ENCODE measurements at regions not wholly inside any gene's neighbourhood (a gene's known extent, or its start where the extent isn't known, plus 50 kb on each side); places are given as distances from the start of the nearest gene placed in this dataset.

DNA sequence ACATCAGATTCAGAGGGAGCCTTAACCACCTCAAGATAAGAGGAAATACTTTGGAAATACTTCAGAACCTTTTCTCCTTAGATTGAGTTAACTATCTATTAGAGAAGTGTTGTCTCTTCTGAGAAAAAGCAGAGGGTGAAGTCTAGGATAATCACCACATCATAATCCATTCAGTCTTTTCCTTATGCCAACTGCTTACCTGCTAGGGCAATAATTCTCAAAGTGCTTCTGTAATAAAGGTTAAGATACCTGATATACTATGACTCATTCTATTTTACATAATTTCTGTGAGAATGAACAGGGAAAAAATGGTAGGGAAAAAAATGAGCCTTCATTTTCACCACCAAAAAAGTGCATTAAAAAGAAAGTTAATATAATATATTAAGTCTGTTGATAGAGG lies 70.1 kb upstream of the LOC128125822 start:
- intact Hi-C loops (cut with DNase I, micrococcal nuclease), result no loop called here
- DNase-seq (no peak), ATAC-seq (peak; percentile 97)
- no peaks in the 10 kb centered on the region for H3K36me3 ChIP-seq (ENCODE audit: low read depth)
- peaks cover 11% of the 10 kb centered on the region for H3K4me1 ChIP-seq (ENCODE audit: low read depth)
- H3K9me3 ChIP-seq, result no peaks in the 10 kb centered on the region
- TF ChIP-seq, protein P1, sequence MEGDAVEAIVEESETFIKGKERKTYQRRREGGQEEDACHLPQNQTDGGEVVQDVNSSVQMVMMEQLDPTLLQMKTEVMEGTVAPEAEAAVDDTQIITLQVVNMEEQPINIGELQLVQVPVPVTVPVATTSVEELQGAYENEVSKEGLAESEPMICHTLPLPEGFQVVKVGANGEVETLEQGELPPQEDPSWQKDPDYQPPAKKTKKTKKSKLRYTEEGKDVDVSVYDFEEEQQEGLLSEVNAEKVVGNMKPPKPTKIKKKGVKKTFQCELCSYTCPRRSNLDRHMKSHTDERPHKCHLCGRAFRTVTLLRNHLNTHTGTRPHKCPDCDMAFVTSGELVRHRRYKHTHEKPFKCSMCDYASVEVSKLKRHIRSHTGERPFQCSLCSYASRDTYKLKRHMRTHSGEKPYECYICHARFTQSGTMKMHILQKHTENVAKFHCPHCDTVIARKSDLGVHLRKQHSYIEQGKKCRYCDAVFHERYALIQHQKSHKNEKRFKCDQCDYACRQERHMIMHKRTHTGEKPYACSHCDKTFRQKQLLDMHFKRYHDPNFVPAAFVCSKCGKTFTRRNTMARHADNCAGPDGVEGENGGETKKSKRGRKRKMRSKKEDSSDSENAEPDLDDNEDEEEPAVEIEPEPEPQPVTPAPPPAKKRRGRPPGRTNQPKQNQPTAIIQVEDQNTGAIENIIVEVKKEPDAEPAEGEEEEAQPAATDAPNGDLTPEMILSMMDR (IDR thresholded peaks at IDR 0.05), result no peak
- H3K4me3 ChIP-seq, result no peak overlapping the region

DNA sequence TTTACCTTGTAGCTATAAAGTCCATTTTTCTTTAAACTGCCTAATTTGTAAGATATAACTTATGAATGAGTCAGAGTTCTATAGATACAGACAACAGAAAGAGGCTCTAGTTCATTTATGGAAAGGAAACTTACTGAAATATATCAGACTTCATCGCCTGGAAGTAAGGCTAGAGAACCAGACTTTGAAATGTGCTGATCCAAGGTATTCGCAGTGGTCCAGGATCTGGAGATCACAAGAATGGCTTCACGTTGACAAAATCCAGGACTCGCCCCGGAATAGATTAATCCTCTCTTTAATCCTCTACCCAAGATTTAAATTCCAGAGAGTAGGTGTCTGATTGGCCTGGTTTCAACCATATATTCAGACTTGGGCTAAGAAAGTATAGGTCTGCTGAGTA lies 69.1 kb upstream of the LOC128125822 start:
- ATAC-seq (no peak), DNase-seq (no peak)
- intact Hi-C loops (cut with DNase I, micrococcal nuclease), result no loop called here
- Histone ChIP-seq H3K4me1 (ENCODE audit: low read depth) (peaks cover 5% of the 10 kb centered on the region), H3K36me3 (ENCODE audit: low read depth) (no peaks in the 10 kb centered on the region), H3K9me3 (no peaks in the 10 kb centered on the region), H3K4me3 (no peak overlapping the region)
- TF ChIP-seq, protein P1 (IDR thresholded peaks at IDR 0.05), result no peak

DNA sequence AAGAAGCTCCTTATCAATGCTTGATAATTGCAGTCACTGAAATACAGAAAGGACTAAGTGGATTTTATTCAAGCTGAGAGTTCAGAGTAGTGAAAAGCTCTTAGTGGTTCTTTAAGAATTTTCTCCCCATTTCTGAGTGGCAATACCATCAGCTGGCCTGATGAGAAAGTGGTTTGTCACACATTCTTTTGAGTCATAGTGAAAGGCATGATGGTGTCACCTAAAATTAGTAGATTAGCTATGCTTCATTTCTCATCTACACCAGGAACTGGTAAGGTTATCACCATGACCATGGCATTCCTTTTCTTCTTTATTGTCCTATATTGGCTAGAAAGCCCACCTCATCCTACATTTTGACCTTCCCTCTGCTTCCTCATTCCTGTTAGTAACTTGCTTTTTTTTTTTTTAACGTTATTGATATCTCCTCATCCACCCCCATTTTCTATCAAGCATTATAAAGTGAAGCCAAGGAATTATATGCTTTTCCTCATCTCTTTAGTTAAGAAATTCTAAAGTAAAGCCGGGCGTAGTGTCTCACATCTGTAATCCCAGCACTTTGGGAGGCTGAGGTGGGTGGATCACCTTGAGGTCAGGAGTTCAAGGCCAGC lies 67.4 kb upstream of the LOC128125822 start:
- ATAC-seq (no peak), DNase-seq (no peak)
- TF ChIP-seq, protein P1 (IDR thresholded peaks at IDR 0.05), result no peak
- Histone ChIP-seq H3K4me3 (no peak overlapping the region), H3K4me1 (ENCODE audit: low read depth) (no peaks in the 10 kb centered on the region), H3K36me3 (ENCODE audit: low read depth) (no peaks in the 10 kb centered on the region), H3K9me3 (no peaks in the 10 kb centered on the region)
- intact Hi-C loops (cut with DNase I, micrococcal nuclease), result no loop called here

DNA sequence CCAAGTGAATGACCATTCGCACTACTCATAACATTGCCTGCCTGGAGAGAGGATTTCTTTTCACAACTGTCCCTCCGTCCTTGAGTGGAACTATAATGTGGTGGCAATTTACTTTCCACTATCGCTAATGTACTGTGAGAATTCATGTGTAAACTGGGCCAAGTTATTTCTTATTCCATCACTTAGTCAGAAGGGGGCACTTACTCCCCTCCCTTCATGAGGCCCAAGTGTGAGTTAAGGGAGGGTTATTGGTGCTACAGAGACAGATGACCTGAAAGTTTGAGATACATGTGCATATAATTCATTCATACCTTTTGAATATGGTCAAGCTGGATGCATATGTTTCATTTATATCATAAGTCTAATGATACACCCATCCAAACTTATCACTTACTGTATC lies 65.2 kb upstream of the LOC128125822 start:
- no peaks in the 10 kb centered on the region for H3K9me3 ChIP-seq
- H3K4me1 ChIP-seq (ENCODE audit: low read depth), result no peaks in the 10 kb centered on the region
- DNase-seq (no peak), ATAC-seq (no peak)
- intact Hi-C loops (cut with DNase I, micrococcal nuclease), result no loop called here
- H3K4me3 ChIP-seq, result no peak overlapping the region
- TF ChIP-seq, protein P1 (IDR thresholded peaks at IDR 0.05), result no peak
- no peaks in the 10 kb centered on the region for H3K36me3 ChIP-seq (ENCODE audit: low read depth)

DNA sequence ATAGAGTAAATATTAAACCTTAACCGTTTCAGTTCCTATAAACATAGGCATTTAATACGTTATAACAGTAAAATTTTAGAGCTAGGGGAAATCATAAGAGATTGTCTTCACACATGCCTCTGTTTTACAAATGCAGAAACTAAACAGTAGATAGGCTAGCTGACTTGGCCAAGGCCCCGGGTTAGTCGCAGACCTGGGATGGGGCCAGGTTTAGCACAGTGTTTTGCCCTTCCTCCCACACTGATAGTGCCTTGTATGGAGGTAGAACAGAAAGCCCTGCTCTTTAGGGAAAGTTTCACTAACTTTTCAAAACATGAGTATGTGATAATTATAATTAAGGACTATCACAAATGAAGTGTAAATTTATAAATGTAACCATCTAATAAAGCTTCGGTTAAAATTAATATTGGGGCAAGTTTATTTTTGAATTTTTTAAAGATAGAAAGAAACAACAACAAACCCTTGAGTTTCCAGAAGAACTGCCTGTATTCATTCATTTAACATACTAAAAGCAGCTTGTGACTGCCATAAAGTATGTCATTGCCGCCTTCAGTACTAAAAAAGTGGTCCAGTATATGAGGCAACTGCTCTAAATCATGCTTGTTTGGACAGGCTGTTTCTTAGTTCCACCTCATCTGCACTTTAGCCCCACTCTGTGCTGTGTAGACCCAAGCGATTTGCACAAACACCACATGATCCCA lies 62.5 kb upstream of the LOC128125822 start:
- intact Hi-C loops (cut with DNase I, micrococcal nuclease), result no loop called here
- no peaks in the 10 kb centered on the region for H3K36me3 ChIP-seq (ENCODE audit: low read depth)
- no peaks in the 10 kb centered on the region for H3K9me3 ChIP-seq
- DNase-seq (peak; percentile 63 to 74 (median 65)), ATAC-seq (peak; percentile 98)
- TF ChIP-seq, protein P1 (IDR thresholded peaks at IDR 0.05), result no peak
- no peaks in the 10 kb centered on the region for H3K4me1 ChIP-seq (ENCODE audit: low read depth)
- no peak overlapping the region for H3K4me3 ChIP-seq
